BE2C (cell line): ENCODE measurements at regions not wholly inside any gene's neighbourhood (a gene's known extent, or its start where the extent isn't known, plus 50 kb on each side); places are given as distances from the start of the nearest gene placed in this dataset.

Source experiments
- DNase-seq: peaks from one replicate; pipeline ENCODE4 v3.0.0-alpha.2; 2020
- H3K27me3 ChIP-seq: fragments of 250-450 bp; sonication (Bioruptor Pico); 2 replicates; pipeline ENCODE4 v1.5.1; 2020; ENCODE audit warnings: mild to moderate bottlenecking
- H3K36me3 ChIP-seq: fragments of 250-450 bp; sonication (Bioruptor Pico); 2 replicates; pipeline ENCODE4 v1.5.1; 2020; ENCODE audit warnings: mild to moderate bottlenecking
- H3K4me1 ChIP-seq: fragments of 250-450 bp; sonication (Bioruptor Pico); 2 replicates; pipeline ENCODE4 v1.5.1; 2020
- H3K4me3 ChIP-seq: 2 replicates; pipeline ENCODE4 v1.5.1; 2011; ENCODE audit warnings: low read depth, low read length
- H3K9me3 ChIP-seq: fragments of 250-450 bp; sonication (Bioruptor Pico); 2 replicates; pipeline ENCODE4 v1.5.1; 2020
- TF ChIP-seq, protein P1 (sequence below): IDR thresholded peaks from 2 replicates; pipeline ENCODE4 v1.5.1; 2012; ENCODE audit warnings: mild to moderate bottlenecking, low read depth, low read length

DNA sequence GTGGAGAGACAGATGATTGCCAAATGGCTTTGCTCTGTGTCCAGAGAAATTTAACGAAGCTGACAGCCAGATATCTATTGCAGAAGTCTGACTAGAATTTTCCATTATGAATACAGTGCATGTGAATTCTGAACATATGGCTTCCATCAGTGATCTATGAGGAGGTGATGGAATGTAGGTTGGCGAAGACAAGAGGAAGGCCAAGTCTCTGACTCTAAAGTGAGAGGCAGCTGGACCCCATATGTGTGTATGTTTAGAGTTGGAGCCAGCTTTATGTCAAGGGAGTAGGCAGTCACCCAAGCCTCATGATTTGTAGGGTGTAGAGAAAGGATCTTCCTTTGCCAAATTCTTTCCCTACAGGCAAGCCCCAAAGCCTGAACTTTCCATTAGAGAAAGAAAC is 76.2 kb upstream of the TEX13D start:
- TF ChIP-seq, protein P1, sequence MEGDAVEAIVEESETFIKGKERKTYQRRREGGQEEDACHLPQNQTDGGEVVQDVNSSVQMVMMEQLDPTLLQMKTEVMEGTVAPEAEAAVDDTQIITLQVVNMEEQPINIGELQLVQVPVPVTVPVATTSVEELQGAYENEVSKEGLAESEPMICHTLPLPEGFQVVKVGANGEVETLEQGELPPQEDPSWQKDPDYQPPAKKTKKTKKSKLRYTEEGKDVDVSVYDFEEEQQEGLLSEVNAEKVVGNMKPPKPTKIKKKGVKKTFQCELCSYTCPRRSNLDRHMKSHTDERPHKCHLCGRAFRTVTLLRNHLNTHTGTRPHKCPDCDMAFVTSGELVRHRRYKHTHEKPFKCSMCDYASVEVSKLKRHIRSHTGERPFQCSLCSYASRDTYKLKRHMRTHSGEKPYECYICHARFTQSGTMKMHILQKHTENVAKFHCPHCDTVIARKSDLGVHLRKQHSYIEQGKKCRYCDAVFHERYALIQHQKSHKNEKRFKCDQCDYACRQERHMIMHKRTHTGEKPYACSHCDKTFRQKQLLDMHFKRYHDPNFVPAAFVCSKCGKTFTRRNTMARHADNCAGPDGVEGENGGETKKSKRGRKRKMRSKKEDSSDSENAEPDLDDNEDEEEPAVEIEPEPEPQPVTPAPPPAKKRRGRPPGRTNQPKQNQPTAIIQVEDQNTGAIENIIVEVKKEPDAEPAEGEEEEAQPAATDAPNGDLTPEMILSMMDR = no peak
- DNase-seq = no peak
- Histone ChIP-seq H3K27me3 (no peaks in the 10 kb centered on the region), H3K4me3 (no peak overlapping the region), H3K9me3 (no peaks in the 10 kb centered on the region), H3K36me3 (no peaks in the 10 kb centered on the region), H3K4me1 (no peaks in the 10 kb centered on the region)

DNA sequence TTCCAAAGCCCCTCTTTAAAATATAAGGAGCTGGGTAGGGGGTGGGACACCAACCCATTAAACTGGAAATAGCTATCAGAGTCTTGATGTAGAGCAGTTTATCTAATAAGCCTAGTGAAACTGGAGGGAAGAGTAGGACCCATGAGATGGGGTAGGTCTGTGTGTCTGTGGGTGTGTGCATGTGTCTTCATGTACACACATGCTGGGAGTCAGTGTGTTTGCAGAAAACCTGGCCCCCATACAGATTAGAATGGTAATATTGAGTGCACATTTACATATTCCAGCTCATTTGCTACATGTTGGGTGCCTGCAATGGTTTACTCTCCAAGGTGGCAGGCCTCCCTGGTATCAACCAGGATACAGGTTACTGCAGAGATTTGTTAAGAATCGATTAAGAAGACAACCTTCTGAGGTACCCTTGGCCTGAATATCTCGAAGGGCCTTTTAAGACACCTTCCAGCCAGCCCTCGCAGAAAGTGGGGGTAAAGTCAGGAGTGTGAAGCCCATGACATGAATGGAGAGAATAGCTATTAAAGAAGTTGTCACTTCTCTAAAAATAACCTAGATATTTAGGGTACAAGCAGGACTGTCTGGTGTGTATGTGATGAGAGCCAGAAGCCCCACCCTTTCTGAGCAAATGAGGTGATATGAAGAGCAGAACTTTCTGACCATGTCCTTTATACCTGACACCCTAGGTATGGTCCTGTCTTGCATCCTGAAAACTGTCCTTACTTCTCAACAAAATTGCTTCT is 75.7 kb upstream of the TEX13D start:
- H3K36me3 ChIP-seq = no peaks in the 10 kb centered on the region
- no peaks in the 10 kb centered on the region for H3K27me3 ChIP-seq
- H3K4me3 ChIP-seq = no peak overlapping the region
- H3K4me1 ChIP-seq = no peaks in the 10 kb centered on the region
- no peaks in the 10 kb centered on the region for H3K9me3 ChIP-seq
- TF ChIP-seq, protein P1 = no peak
- no peak for DNase-seq

DNA sequence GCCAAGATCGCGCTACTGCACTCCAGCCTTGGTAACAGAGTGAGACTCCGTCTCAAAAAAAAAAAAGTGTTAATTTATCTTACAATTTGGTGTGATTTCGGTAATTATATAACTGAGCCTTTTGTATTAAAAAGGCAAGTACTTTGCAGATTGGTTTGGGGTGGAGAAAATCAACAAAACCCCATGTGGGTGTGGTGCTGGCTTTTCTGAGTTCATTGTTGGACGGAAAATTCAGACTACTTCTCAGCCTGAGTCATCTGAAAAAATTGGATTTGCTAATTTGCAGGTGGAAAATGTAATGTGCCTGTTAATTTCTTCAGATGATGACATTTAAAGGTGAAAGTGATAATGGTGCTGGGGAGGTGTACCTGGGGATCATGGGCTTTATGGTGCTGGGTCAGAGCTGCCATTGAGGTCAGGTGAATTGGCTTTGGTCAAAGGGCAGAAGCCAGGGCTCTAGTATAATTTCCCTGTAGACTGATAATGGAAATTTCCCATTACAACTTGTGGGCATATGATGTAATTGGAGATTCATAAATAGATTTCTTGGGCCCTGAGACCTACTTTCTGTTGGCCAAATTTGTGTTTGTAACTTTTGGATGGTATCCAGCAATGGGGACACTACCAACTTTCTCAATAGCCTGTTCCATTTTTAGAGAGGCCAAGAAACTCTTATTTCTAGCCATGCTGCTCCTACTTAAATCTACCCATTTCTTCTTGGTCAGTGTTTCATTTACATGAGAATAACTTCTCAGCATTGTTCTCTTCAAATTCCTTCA is 74.3 kb upstream of the TEX13D start:
- no peak for DNase-seq
- H3K4me3 ChIP-seq = no peak overlapping the region
- H3K9me3 ChIP-seq = no peaks in the 10 kb centered on the region
- H3K36me3 ChIP-seq = no peaks in the 10 kb centered on the region
- H3K4me1 ChIP-seq = no peaks in the 10 kb centered on the region
- TF ChIP-seq, protein P1 = no peak
- no peaks in the 10 kb centered on the region for H3K27me3 ChIP-seq

DNA sequence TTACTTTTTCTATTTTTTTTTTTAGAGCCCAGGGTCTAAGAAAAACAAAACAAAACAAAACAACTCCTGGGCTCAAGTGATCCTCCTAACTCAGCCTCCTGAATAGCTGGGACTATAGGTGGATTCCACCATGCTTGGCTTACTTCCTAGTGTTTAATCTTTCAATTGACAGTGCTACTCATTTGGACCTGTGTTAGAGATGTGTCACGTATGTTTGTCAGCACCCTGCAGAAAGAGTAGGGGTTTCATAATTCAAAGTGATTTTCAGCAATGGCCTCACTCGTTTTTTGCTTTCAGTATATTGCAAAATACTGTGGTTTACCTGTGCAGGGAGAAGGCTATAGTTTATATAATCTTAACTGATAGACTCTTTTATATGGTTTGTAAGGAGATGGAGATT is 71.6 kb upstream of the TEX13D start:
- H3K4me3 ChIP-seq = no peak overlapping the region
- H3K4me1 ChIP-seq = no peaks in the 10 kb centered on the region
- no peaks in the 10 kb centered on the region for H3K9me3 ChIP-seq
- H3K36me3 ChIP-seq = no peaks in the 10 kb centered on the region
- DNase-seq = no peak
- no peaks in the 10 kb centered on the region for H3K27me3 ChIP-seq
- TF ChIP-seq, protein P1 = no peak

DNA sequence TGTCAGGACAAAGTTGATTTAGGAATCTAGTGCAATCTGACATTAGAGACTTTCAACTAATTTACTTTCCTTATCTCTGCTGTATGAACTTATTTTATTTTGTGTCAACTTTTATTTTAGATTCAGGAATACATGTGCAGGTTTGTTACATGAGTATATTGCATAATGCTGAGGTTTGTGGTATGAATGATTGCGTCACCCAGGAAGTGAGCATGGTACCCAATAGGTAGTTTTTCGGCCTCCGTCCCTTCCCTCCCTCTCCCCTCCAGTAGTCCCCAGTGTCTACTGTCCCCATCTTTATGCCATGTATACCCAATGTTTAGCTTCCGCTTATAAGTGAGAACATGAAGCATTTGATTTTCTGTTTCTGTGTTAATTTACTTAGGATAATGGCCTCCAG is 68.7 kb upstream of the TEX13D start:
- H3K4me3 ChIP-seq = no peak overlapping the region
- no peaks in the 10 kb centered on the region for H3K4me1 ChIP-seq
- H3K27me3 ChIP-seq = no peaks in the 10 kb centered on the region
- H3K9me3 ChIP-seq = no peaks in the 10 kb centered on the region
- DNase-seq = no peak
- no peaks in the 10 kb centered on the region for H3K36me3 ChIP-seq
- TF ChIP-seq, protein P1 = no peak

DNA sequence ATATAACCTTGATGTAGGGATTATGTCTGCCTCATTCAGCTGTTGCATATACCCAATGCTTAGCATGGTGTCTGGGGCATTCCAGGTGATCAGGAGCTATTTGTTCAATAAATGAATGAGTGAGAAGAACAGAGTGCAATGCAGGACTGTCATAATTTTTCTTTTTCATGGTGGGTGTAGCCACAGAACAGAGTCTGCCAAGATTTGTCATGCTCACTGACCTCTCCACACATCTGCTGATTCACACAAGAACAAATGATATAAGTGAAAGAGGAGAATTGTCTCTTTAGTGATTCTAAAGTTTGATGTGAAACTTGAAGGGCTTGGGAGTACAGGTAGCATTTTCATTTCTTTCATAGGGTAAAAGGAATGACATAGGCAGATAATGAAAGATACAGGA is 64.4 kb upstream of the TEX13D start:
- Histone ChIP-seq H3K9me3 (no peaks in the 10 kb centered on the region), H3K4me1 (no peaks in the 10 kb centered on the region), H3K36me3 (no peaks in the 10 kb centered on the region), H3K27me3 (no peaks in the 10 kb centered on the region), H3K4me3 (no peak overlapping the region)
- DNase-seq = no peak
- TF ChIP-seq, protein P1 = no peak
